GM18909 (cell line): ENCODE measurements at regions not wholly inside any gene's neighbourhood (a gene's known extent, or its start where the extent isn't known, plus 50 kb on each side); places are given as distances from the start of the nearest gene placed in this dataset.

Experiments
- ATAC-seq: cut with Tn5 transposase; IDR thresholded peaks from one replicate; pipeline ENCODE4 v1.9.1; 2021; ENCODE audit warnings: mild to moderate bottlenecking; ENCODE audit not compliant: unreplicated experiment, poor library complexity

DNA sequence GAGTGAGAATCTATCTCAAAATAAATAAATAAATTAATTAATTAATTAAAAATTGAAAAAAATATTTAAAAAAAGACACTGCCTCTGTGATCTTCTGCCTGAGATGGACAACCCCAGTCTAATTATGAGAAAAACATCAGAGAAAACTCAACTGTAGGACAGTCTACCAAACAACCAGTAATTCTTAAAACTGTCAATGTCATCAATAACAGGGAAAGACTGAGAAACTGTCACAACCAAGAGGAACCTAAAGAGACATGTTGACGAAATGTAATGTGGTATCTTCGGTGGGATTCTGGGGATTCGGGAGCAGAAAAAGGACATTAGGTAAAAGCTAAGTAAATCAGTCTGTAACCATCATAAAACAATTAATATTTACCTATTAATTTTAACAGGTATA, 265.4 kb upstream of the LMCD1 start:
- no peak for ATAC-seq

- ATAC-seq, result no peak
These were observed 263.7 kb upstream of the LMCD1 start for GRCh38 chr3:8237893-8238292.

- ATAC-seq, result no peak
These were observed 263.2 kb upstream of the LMCD1 start for GRCh38 chr3:8238432-8238831.

GRCh38 chr3:8239095-8239494, 262.5 kb upstream of the LMCD1 start:
- ATAC-seq, result no peak

- peak; percentile 95 for ATAC-seq
These were observed 261.6 kb upstream of the LMCD1 start for GRCh38 chr3:8239718-8240695.

GRCh38 chr3:8246070-8246469, 255.6 kb upstream of the LMCD1 start:
- ATAC-seq, result no peak

GRCh38 chr3:8253201-8253600, 248.4 kb upstream of the LMCD1 start:
- no peak for ATAC-seq

DNA sequence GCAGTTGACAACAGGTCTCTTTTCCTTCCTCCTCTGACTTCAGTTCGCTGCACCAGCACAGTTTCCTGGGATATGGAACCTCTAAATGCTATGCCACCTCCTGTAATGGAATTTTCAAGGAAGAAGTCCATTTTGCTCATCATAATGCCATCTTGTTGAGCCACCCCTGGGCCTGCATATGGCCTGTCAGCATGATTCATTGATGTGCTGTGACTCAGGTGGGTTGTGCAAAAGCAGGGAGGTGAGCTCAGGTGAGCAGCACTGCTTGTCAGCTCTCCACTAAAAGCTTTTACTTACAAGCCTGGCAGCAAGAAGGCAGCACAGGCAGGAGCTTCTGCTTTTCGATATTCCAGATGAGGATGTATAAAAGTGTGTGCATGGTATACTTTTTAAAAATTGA, 247.1 kb upstream of the LMCD1 start:
- no peak for ATAC-seq

DNA sequence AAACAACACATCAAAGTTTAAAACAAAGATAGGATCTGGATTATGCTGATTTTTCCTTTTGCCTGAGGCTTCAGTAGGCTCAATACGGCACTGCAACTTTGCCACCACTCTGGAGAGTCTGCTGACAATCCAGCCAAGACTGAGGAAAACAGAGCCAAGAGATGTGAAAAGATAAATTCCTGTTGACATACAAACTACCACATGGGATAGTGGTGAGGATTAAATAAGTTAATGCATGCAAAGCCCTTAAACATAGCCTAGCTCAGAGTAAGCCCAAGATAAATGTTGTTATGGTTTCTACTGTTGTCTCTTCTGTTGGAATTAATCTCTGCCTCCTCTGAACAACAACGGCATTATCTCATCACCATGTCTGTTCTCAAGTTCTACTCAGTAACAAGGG, 245.9 kb upstream of the LMCD1 start:
- ATAC-seq, result no peak

- no peak for ATAC-seq
These were observed 245.1 kb upstream of the LMCD1 start for GRCh38 chr3:8256441-8257071.

GRCh38 chr3:8261018-8261417, 240.6 kb upstream of the LMCD1 start:
- ATAC-seq, result no peak

DNA sequence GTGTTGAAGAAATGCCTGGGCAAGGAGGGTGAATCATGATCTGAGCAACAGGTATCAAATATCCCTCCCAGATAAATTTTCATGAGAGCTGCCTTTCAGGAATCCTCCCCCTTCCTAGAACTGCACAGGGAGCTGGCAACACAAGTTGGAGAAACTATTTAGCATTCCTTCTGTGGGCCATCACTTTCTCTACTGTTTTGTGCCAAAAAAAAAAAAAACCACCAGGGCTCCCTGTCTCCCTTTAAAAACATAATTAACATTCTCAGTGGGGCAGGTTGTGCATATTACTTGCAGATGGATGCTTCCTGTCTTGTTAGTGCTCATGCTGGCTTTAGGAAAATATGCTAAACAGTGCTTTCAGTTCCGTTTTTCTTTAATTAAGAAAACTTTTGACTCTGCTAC, 234.9 kb upstream of the LMCD1 start:
- no peak for ATAC-seq

DNA sequence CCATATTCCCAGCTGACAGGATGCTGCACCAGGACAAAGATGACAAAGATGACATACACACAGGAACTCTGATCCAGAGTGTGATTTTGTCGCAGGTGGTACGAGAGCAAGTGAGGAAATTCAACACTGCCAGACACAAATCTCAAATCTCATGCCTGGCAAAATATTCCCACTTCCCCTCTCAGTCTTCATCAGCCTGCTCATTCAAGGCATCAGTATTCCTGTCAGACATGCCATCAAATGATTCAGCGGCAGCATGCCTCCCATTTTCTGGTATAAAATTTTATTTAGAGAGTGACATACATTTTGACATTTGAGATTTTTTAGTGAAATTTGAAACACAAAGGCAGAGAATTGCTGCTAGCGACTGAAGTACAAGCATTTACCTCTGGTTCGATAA, 228.1 kb upstream of the LMCD1 start:
- ATAC-seq, result no peak

DNA sequence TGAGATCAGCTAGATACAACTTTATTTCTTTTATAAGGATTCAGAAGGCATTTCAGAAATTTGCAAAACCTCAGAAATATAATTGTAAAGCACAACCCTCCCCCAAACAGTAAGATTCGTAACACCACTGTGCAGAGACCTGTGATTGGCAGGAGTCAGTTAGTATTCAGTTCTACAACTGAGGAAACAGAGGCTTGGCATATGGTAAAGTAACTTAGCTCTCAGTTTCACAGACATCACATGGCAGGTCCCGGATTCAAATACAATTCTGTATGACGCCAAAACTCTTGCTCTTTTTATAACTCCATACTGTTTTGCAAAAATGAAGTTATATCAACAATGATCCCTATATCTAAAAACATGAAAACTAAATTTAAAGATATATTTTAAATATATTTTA, 225.6 kb upstream of the LMCD1 start:
- no peak for ATAC-seq

- no peak for ATAC-seq
These were observed 225.1 kb upstream of the LMCD1 start for GRCh38 chr3:8276506-8276905.

GRCh38 chr3:8278448-8278847, 223.2 kb upstream of the LMCD1 start:
- no peak for ATAC-seq

- no peak for ATAC-seq
These were observed 222.1 kb upstream of the LMCD1 start for GRCh38 chr3:8279476-8279875.

DNA sequence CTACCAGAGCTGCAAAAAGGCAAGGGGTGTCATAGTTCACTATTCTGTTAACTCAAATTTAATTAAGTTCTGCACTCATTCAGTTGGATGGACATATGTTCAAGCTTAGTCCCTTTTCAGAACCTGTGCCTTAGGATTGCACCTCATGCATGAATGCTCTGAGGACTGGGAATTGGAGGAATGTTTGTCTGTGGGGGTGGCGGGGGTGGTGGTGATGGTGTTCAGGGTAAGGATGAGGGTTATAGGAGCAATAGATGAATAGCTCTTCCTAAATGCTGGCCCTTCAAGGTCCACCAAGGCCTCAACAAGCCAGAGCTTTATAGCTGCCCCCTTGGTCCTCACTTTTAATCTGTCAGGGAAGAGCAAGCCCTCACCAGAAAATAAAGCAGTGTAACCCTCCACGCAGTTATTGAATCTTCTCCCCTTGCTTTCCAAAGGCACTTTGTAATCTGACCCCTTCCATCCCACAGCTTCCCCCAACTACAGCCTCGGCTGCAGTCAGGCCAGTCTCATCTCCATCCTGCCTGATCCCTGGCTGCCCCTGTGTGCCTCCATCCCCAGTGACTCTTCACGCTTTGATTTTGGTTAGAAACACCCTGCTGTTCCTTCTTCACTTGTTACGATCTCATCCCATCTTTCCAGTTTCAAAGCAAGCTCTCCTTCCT, 221.6 kb upstream of the LMCD1 start:
- ATAC-seq, result no peak

DNA sequence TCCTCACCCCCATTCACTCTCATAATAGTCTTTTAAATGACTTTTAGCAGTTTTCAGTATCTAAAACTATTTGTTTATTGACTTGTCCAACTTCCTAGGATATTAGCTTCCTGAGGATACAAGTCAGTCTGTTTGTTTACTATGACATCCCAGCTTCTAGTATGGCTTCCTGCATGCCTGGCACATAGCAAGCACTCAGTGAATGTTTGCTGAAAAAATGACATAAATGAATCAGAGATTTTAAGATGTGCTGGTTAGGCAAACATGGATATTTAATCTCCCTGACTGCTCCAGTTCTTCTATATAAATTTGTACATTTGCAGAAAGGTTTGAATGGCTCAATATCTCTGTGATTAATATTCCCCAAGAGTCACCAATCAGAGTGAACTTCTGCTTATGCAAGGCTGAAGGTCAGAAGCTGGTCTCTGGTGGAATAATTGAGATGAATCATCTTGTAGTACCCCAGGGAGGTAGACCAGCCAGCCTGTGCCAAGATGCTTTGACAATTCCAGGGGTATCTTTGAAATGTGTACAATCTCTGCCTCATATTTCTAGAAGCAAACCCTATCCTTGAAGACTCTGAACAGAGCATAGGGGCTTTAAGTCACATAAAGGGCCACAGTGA, 219.0 kb upstream of the LMCD1 start:
- no peak for ATAC-seq

GRCh38 chr3:8283193-8283592, 218.4 kb upstream of the LMCD1 start:
- no peak for ATAC-seq

- ATAC-seq, result no peak
These were observed 215.5 kb upstream of the LMCD1 start for GRCh38 chr3:8286086-8286485.
